B cell (primary cell): ENCODE measurements at regions not wholly inside any gene's neighbourhood (a gene's known extent, or its start where the extent isn't known, plus 50 kb on each side); places are given as distances from the start of the nearest gene placed in this dataset.

Experiments used
- CTCF ChIP-seq: fragments of 200-600 bp; IDR thresholded peaks from one replicate; pipeline ENCODE4 v1.8.0; 2022; ENCODE audit warnings: antibody characterized with exemption, mild to moderate bottlenecking
- EZH2 ChIP-seq: IDR thresholded peaks from 2 replicates; pipeline ENCODE4 v1.6.1; 2012; ENCODE audit warnings: borderline replicate concordance, low read depth, mild to moderate bottlenecking, moderate library complexity, low read length; ENCODE audit not compliant: insufficient read depth, poor library complexity, severe bottlenecking

DNA sequence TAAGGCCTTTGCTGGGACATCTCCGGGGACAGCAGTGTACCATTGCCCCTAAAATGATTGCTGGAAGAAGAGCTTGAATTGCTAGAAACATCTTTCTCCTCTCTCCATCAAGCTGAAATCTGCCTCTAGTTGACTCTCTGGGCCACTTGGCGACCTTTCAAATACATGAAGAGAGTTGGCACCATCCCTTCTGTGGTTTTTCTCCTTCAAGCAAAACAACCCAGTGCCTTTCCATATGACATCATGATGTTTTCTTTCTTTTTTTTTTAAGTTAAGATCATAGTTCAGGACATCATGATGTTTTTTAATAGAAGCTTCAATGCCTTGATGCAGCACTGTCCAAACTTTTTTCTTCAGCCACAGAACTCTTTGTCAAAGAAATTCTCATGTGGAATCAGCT is 144.0 kb upstream of the PTPRG start:
- TF ChIP-seq CTCF (no peak), EZH2 (no peak)
